Keratinocyte (primary cell): ENCODE measurements at regions not wholly inside any gene's neighbourhood (a gene's known extent, or its start where the extent isn't known, plus 50 kb on each side); places are given as distances from the start of the nearest gene placed in this dataset.

Experiments used
- EZH2 ChIP-seq: IDR thresholded peaks from one replicate; pipeline ENCODE4 v1.6.1; 2012; ENCODE audit warnings: inconsistent platforms, mild to moderate bottlenecking, low read length, moderate library complexity
- TF ChIP-seq, protein P1 (sequence below), 3 experiments: IDR thresholded peaks in 1 of 3; conservative IDR thresholded peaks in 1 of 3; optimal IDR thresholded peaks in 1 of 3; 2 replicates in 2 of 3; 3 replicates in 1 of 3; pipeline versions ENCODE3 to v1.5.1; 2011; ENCODE audit warnings: low read length in 3 of 3, mild to moderate bottlenecking in 3 of 3, moderate library complexity in 2 of 3, control low read depth in 1 of 3, inconsistent platforms in 1 of 3; ENCODE audit not compliant: insufficient read depth in 2 of 3; ENCODE audit errors: extremely low read depth in 1 of 3

DNA sequence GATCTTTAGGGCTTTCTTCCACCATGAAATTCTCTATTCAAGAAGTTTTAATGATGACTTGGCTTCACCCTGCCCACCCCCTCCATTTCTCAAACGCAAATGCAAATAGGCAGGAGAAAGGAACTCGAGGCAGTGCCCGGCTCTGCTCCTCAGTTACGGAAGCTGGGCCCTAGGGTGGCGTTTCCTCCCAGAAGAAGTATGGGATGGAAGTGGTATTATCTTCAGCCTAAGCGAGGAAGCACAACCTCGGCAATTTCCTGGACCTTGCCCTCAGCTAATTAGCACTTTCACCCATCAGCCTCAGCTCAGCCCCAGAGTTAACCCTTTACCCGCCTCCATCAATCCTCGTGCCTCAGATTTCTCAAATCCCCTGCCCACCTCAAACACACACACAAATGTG lies 58.2 kb upstream of the LRRC55 start:
- TF ChIP-seq, protein P1, sequence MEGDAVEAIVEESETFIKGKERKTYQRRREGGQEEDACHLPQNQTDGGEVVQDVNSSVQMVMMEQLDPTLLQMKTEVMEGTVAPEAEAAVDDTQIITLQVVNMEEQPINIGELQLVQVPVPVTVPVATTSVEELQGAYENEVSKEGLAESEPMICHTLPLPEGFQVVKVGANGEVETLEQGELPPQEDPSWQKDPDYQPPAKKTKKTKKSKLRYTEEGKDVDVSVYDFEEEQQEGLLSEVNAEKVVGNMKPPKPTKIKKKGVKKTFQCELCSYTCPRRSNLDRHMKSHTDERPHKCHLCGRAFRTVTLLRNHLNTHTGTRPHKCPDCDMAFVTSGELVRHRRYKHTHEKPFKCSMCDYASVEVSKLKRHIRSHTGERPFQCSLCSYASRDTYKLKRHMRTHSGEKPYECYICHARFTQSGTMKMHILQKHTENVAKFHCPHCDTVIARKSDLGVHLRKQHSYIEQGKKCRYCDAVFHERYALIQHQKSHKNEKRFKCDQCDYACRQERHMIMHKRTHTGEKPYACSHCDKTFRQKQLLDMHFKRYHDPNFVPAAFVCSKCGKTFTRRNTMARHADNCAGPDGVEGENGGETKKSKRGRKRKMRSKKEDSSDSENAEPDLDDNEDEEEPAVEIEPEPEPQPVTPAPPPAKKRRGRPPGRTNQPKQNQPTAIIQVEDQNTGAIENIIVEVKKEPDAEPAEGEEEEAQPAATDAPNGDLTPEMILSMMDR (optimal IDR thresholded peaks at IDR 0.05 in 1 of 3, IDR thresholded peaks at IDR 0.05 in 1 of 3, conservative IDR thresholded peaks at IDR 0.05 in 1 of 3; ENCODE audit: extremely low read depth in 1 of 3, insufficient read depth in 2 of 3, low read length in 3 of 3), result no peak
- TF ChIP-seq EZH2, result no peak
